HG03139 (cell line): ENCODE measurements at regions not wholly inside any gene's neighbourhood (a gene's known extent, or its start where the extent isn't known, plus 50 kb on each side); places are given as distances from the start of the nearest gene placed in this dataset.

Experiments used
- ATAC-seq: cut with Tn5 transposase; IDR thresholded peaks from one replicate; pipeline ENCODE4 v1.9.1; 2021; ENCODE audit not compliant: unreplicated experiment

DNA sequence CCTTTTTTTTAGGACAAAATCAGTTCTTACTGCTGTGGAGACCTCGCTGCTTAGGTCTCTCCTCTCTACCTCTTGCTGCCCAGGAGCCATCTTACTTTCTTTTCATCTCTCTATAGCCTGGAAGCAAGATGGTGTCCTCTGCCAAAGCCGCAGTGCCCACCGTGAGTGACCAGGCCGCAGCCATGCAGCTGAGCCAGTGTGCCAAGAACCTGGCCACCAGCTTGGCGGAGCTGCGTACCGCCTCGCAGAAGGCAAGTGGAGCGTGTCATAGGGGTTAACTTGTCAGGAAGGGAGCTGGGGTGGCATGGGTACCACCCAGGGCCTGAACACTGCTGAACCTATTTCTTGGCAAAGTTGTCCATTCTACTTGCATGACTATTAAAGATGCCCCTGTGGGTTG is 320.3 kb upstream of the TPM1 start:
- ATAC-seq: no peak

DNA sequence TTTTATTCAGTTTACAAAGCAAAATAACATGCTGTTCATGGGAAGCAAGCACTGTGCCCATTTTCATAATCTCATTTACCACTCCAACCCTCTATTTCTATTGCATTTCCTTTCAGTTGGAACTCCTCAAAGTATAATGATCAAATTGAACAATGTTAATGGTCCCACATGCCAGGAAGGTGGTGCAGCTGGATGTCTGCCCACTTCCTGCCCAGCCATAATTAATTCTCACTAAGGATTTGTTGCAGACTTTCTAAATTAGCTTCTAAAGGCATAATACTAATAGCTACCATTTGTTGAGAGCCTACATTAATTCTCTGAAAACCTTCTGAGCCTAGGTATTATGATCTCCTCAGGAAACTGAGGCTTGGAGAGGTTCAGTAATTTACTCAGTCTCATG is 316.1 kb upstream of the TPM1 start:
- no peak for ATAC-seq

DNA sequence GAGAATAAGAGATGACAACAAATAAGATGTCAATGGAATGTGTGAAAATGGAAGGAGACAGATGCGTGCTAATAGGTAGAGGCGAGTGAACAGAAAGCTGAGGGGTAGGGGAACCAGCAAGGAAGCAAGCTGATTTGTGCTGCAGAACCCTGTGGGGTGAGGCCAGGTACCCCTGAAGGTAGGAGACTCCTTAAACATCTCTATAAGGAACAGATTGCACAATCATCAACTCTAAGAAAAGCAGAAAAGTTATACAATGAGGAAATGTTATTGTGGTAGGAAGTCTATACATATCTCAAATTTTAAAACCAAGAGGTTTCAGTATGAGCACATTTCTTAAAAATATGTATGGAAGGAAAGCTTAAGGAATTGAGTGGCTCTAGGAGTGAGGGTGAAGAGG is 315.0 kb upstream of the TPM1 start:
- no peak for ATAC-seq

DNA sequence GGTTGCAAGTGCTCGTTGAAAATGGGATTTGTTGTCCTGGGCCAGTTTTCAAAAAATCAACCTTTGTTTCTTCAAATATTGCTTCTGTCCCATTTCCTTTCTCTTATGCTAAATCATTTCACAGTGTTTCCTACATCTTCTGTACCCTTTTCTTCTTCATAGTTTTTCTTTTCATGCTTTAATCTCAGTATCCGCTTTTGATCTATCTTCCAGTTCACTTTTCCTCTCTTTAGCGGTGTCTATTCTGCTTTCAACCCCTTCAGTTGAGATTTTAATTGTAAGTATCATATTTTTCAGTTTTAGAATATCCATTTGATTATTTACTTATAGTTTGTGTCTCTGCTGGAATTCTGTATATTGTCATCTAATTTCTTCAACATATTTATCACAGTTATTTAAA is 311.7 kb upstream of the TPM1 start:
- ATAC-seq: no peak

DNA sequence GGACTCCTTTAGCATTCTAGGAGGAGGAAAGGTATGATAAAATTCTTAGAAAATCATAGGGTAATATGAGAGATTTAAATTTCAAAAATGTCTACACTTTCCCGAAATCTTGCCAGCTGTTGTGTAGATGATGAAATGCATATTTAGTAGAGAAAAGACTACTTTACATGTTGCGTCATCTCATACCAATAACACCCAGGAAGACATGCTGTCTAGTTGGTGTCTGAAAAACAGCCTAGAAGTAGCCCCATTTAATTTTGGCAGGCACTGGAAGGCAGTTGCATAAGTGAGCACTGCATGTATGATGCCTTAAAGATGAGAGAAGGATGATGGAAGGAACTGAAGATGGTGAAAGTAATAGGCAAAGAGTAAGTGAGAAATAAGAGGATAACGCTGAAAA is 310.5 kb upstream of the TPM1 start:
- no peak for ATAC-seq

DNA sequence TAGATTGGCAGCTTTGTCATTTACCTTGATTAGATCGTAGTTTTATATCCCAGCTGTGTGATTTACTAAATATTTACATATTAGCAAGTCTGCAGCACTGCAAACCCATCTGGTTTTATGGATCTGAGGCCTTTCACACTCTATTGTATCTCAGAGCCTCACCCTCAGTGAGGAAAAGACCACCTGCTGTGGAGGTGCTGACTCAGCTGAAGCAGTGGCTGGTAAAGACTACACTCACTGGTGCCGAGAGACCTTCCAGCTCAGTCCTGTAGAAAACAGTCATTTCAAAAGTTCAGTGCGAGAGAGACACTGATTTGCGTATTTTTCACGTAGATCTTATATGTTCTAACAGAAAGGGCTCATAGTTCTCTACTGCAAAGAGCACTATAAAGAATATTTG is 307.8 kb upstream of the TPM1 start:
- ATAC-seq: no peak

DNA sequence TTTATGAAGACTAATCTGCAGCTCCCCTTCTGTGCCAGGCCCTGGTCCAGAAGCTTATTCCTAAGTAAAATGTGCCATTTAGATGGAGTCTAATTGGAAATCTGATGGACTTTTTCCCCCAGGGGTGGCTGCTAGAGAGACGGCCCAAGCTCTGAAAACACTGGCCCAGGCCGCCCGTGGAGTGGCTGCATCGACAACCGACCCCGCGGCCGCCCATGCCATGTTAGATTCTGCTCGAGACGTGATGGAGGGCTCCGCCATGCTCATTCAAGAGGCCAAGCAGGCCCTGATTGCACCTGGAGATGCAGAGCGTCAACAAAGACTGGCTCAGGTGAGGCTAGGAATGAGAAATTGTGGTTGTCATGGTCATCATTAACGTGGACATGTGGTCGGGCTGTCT is 305.8 kb upstream of the TPM1 start:
- ATAC-seq: no peak

DNA sequence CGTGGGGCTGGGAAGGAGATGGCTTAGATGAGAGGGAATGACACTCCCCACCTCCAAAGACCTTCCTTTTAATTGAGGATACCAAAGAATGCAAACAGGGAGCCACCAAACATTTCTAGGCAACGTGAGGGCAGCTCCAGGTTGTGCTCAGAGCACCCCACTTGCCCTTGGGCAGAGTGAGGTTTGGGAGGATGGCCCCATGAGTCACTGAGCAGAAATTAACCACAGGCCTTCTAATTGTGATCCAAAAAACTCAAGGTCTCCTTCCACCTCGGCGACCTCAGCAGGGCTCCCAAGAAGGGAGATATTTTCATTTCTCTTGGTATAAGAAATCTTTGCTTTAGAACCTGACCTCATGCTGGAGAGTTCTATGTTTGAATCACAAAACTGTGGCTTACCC is 305.0 kb upstream of the TPM1 start:
- ATAC-seq: no peak

DNA sequence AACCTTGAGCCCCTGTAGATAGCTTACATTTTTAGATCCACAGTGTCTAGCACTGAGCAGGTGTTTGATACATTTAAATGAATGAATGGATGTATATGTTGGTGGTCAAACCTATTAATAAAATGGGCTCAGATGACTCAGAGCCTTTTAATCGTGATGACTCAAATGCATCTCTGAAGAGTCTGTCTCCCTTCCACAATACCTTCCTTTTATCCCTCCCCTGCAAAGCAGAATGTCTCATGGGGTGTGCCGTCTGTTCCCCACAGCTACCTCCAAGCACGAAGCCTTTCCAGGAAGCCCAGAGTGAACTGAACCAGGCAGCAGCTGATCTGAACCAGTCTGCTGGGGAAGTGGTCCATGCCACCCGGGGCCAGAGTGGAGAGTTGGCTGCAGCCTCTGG is 303.5 kb upstream of the TPM1 start:
- no peak for ATAC-seq

DNA sequence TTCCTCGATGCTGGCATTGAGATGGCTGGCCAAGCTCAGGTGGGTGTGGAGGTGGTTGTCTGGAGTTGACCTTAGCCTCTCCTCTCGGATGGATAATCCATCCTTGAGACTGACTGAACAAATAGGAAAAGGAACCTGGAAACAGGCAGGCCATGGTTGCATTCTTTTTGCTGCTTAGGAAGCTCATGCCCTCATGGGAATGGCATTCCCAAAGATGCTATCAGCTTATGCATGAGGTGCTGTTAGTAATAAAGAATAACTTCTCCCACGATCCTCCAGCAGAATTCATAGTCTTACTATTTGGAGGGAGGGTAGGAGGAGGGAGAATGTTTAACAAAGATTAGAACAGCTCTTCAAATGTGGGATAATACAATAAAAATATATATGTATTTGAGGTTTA is 303.0 kb upstream of the TPM1 start:
- ATAC-seq: no peak

DNA sequence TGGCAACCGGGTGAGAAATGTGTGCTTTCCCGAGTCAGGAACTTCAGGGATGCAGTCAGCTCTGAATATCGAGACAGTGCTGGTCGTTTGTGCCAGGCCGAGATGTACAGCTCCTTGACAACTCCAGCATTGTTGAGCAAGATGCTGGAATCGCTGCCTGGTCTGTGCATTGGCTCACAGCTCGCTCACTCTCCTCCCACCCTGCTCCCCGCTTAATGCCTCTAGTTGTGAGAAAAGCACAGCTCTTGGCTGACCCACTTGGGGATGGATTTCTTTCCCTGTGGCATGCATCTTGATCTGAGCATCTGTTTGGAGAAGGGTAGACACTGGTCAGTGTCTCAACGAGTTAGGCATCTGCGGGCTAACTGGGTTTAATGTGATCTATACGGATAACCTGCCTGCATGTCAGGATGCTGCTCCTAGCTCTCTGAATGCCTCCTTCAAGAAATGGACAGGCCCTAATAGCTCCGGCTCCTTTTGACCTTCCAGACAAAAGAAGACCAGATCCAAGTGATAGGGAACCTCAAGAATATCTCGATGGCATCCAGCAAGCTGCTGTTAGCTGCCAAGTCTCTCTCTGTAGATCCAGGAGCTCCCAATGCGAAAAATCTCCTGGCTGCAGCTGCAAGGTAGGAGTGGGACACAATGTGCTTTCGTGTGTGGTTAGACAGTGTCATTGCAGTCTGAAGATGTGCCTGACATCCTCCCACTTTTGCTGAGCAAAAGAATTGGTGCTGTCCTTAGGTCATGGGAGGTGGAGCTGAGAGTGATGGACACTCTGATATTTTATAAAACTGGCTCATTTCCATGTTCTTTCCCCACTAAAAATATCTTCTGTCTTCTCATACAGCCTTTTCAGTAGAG is 302.2 kb upstream of the TPM1 start:
- ATAC-seq: no peak

DNA sequence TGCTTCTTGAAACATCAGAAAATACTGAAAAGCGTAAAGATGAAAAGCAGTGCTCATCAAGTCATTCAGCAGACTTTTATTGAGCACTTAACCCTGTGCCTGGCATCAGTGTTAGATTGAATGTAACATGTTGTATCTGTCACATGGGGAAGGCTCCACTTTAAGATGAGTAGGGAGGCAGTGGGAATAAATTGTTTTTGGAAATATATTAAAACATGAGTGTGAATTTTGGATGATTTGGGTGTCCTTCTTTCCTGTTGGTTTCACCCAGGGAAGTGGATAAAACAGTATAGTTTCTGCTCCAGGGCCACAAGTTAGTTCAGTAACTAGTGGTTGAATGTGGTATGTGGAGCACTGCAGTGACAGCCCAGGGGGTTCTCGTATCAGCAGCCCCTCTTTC is 301.4 kb upstream of the TPM1 start:
- ATAC-seq: no peak

DNA sequence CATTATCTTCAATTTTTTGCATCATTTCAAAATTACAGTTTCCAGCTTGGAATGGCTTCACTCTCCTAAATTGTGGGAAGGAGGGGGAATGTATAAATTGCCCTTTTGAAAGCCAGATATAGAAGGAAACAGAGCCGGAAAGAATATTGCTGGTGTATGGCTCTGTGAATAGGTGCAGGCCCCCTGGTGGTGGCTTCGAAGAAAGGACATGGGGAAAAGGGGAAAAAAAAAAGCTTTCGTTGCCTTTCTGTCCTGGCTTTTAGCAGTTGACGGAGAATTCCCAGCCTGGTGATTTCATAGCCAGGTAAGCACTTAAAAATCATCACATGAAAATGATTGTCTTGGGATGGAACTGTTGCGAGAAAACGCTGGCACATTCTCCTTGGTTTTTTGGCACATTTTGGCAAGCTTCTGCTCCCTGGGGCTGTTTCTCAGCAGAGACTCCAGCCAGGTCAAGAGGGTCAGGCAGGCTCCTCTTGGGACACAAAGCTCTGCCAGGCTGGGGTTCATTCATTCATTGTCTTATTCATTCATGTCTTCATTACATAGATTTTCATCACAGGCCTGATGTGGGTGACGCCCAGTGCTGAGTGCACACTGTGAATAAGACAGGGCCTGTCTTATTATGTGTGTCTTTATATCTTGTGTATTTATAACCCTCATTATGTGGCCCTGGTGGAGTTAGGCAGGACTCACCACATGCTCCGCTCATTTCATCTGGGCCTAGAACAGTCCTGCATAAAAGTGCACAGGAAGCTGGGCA is 300.0 kb upstream of the TPM1 start:
- no peak for ATAC-seq

DNA sequence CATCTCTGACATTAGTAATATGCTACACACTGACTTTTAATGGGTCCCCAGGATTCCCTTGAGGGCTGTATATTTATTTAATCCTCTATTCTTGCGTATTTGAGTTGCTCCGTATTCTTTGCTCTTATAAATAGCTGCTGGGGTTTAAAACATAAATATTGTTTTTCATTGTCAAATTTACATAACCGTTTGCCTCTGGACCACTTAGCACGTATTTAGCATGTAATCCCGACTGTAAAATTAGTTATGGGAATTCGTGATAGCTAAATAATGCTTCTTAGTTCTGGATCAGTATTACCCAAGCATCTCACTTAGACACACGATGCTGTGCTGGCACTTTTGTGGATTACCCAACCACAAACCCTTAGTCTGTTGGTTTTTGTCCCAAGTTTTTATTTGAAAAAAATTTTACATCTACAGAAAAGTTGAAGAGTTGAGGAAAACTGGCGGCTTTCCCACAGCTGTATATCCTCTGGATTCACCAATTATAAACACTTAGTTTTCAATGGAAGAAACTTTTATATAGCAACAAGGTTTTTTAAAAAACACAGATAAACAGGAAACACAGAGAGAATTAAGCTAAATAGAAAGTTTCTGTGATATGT is 296.8 kb upstream of the TPM1 start:
- no peak for ATAC-seq

DNA sequence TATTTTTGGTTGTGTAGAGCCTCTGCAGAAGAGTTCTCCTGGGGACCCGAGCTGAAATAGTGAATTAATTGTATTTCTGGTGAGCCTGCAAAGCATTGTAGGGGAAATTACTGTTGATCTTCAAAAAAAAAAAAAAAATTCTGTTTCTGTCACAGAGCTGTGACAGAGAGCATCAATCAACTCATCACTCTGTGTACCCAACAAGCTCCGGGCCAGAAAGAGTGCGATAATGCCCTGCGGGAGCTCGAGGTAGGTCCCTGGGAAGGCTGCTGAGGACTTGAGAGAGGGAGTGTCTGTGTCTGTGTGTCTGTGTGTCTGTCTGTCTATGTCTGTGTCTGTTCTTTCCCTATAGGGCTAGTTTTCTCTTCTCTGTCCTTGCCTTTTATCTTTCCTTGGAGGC is 294.4 kb upstream of the TPM1 start:
- no peak for ATAC-seq

DNA sequence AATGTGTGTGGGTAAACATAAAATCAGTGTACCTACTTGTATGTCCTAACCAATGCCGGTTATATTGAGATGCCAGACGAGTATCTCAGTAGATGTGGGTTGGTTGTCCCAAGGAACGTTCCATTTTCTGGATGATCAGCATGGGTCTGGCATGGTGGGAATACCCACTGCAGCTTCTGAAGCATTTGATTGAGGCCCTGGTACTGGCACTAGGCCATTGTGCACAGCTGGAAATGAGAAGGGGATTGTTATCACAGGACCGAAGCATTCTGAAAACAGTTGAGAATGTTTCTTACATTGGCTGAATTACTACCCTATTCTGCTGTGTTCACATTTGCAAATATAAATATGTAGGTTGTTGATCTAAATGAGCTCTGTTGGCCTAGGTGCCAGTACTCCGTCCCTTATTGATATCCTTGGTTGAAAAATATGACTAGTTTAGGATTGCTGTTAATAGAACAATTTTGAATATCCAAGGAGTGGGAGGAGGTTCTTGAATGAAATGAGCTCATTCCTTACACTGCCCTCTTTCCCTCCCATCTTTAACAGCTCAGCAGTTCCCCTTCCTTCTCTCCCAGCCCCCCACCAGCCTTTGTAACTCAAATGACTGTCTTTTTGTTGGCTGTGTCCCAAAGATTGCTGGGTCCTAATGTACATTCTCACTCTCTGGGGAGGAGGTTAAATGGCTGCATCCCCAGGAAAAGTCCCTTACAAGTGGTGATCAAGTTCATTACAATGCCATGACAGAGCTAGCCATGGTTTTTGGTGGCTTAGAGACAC is 293.3 kb upstream of the TPM1 start:
- no peak for ATAC-seq

DNA sequence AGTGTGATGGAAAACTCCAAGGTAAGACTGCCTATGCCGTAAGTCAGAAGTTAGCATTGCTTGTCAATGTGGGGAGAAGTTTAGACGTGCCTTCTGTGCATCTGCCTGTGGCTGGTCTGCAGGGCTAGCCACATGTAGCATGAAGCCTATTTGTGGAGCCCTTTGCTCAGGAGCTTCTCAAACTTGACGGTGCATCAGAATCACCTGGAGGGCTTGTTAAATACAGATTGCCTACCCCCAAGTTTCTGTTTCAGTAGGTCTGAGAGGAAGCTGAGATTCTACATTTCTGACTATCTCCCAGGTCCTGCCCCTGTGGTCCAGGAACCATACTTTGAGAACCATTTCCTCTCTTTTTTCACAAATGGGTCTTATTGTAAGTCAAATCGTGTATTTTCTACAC is 292.1 kb upstream of the TPM1 start:
- ATAC-seq: no peak

DNA sequence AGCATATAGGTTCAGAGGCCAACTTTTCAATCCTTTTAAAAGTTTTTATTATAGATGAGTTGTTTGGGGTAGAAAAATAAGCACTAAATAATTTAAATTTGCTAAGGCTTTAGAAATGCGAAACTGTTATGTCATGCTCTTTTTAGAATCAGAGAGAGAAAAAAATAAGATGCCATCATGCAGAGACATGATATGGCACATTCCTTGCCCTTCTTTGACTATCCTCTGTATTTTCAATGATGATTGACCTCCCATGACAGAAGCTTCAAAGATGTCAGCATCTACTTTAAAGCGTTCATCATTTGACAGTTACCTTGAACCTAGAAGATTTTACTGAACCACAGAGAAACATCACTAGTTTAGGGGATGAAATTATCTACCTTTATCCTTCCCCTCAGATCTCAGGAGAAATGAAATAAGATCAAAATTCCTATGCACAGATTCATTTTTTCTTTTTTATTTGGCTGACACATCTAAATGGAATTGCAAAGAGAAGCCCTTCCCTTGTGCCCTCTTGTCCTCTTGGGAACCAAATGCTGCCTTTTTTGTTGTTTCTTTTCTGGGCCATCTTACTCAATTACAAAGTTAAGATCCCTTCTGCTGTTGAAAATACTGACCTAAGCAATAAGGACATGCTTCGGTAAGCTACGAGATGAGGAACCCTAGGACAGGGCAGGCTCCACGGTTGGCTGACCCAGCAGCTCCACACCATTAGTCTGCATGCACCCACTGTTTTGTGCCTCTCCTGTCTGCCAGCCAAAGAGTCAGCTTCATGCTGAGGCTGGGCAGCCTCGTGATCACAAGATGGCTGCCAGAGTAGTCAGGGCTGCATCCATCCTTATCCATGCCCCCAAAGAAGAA is 289.7 kb upstream of the TPM1 start:
- no peak for ATAC-seq

DNA sequence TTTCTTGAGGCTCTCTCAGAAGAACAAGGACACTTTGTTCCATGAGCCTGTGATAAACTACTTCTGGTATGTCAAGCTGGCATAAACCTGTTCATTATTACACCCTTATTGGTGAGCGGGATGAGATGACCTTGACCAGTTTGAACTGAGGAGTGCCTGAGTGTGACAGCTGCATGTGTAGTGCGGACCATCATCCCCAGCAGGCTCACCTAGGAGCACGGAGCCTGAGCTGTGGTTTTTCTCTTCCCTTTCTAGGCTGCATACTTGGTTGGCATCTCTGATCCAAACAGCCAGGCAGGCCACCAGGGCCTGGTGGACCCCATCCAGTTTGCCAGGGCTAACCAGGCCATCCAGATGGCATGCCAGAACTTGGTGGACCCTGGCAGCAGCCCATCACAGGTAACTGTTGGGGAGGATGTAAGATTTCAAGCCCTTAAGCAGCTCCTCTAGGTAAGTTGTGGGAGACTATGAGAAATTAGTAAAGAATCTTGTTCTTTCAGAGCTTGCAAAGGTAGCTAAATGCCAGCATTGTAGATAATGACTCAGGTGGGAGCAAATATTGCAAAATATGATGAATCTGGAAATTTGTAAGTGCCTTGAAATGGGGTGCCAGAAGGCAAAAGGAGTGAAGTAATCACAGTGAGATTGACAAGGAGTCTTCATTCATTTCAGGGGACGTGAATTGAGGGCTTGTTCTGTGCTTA is 288.9 kb upstream of the TPM1 start:
- no peak for ATAC-seq
